Activated CD4-positive, alpha-beta T cell treated with anti-CD3 and anti-CD28 coated beads for 24 hours (primary cell): ENCODE measurements at regions not wholly inside any gene's neighbourhood (a gene's known extent, or its start where the extent isn't known, plus 50 kb on each side); places are given as distances from the start of the nearest gene placed in this dataset.
A peak's percentile ranks its signal among the peaks of the same experiment; 100 is the strongest.

Experiments used
- DNase-seq, 2 donors: peaks; one replicate each; pipeline ENCODE4 v3.0.0-alpha.2; 2020; ENCODE audit warnings: low read depth in 2 of 2

DNA sequence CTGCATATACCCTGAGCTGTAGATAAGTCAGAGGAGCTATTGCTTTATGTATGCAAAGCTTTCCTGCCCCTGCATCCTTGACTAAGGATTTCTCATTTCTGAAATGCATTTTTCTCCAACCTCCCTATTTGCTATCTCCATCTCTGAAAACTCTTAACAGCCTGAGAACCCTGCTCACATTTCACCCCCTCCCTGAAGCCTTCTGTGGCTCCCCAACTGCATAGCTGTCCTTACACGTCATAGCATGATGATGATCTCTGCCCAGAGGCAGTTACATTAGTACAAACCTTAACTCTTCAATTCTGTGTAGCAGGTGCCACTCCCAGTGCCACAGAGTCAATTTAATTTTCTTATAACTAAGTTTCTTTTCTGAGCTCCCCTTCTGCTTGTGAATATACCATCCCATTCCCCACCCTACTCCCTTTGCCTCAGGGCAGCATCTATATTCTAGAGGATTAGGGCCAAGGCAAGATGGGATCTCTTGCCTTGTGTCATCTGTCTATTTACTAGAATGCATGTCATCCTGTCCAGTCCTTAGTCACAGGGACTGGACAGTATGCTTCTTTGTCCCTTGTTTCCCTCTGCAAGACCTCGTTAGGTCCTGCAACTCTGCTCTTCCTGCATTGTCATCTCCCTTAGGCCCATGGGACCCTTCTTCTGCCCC, 149.7 kb upstream of the SPRY4 start:
- DNase-seq: no peak

GRCh38 chr5:142473038-142473437, 148.2 kb upstream of the SPRY4 start:
- DNase-seq: no peak

- DNase-seq: peak; percentile 14 to 23
Measured at GRCh38 chr5:142472306-142472951, 147.6 kb upstream of the SPRY4 start.

- DNase-seq: no peak
Measured at GRCh38 chr5:142466195-142466971, 141.6 kb upstream of the SPRY4 start.

DNA sequence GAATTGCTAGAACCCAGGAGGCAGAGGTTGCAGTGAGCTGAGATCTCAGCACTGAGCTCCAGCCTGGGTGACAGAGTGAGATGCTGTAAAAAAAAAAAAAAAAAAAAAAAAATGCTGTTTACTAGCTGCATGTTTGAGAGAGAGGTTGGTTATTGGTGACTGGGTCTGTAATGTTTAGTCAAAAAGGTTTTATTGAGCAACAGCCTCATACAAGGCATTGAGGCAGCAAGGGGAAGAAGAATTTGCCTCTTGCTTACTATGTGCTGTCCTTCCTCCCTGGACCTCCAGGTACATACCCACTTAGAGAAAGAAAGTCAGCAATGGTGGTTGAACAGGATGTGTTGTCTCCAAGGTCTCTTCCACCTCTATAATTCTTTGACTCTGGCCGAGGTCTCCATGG, 140.7 kb upstream of the SPRY4 start:
- no peak for DNase-seq

GRCh38 chr5:142463904-142464303, 139.1 kb upstream of the SPRY4 start:
- no peak for DNase-seq

GRCh38 chr5:142461028-142461590, 136.3 kb upstream of the SPRY4 start:
- no peak for DNase-seq

DNA sequence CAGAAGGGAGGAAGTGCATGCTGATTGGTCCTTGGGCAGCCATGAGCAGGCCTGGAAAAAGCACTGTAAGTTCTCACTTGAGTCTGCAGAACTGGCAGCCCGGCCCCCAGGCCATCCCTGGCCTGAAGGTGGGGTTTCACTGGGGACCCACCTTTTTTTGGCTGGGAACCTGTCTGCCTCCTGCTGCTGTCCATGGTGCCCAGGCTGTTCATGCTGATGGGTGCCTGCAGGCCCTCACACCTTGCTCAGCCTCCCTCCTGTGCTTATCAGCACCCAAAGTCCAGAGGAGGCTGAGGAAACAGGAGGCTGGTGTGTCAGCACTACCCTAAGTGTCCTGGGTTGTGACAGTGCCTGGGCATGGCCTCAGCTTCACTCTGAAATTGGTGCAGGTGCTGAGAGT, 134.4 kb upstream of the SPRY4 start:
- DNase-seq: no peak

- DNase-seq: no peak
Measured at GRCh38 chr5:142455856-142456255, 131.0 kb upstream of the SPRY4 start.

GRCh38 chr5:142453932-142454331, 129.1 kb upstream of the SPRY4 start:
- no peak for DNase-seq

DNA sequence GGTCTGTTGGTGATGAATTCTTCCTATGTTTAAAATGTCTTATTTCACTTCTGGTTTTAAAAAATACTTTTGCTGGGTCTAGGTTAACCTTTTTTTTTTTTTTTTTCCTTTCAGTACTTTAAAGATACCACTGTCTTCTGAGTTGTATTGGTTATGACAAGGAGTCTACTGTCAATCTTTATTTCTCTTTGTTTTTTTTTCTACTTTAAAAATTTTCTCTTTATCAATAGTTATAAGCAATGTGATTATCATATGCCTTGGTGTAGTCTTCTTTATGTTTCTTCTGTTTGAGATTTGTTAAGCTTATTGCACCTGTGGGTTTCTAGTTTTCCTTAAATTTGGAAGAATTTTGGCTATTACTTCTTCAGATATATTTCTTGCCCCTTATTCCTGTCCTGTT, 125.6 kb upstream of the SPRY4 start:
- DNase-seq: no peak

GRCh38 chr5:142447887-142448286, 123.1 kb upstream of the SPRY4 start:
- no peak for DNase-seq

DNA sequence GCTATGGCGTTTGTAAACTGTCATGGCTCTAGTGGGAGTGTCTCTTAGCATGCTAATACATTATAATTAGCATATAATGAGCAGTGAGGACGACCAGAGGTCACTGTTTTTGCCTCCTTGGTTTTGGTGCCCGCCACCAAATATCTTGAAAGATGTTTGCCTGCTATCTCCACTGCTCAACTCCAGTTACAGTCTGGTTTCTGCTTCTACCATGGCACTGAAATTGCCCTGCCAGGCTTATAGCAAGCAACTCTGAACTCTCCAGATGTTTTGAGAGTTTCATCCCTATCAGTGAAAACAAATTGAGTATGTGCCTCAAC, 122.1 kb upstream of the SPRY4 start:
- DNase-seq: no peak

- DNase-seq: no peak
Measured at GRCh38 chr5:142446131-142446959, 121.5 kb upstream of the SPRY4 start.

- DNase-seq: no peak
Measured at GRCh38 chr5:142445266-142445665, 120.4 kb upstream of the SPRY4 start.

- DNase-seq: no peak
Measured at GRCh38 chr5:142441616-142442015, 116.8 kb upstream of the SPRY4 start.

- no peak for DNase-seq
Measured at GRCh38 chr5:142439207-142439860, 114.5 kb upstream of the SPRY4 start.

GRCh38 chr5:142438573-142438972, 113.8 kb upstream of the SPRY4 start:
- DNase-seq: no peak

DNA sequence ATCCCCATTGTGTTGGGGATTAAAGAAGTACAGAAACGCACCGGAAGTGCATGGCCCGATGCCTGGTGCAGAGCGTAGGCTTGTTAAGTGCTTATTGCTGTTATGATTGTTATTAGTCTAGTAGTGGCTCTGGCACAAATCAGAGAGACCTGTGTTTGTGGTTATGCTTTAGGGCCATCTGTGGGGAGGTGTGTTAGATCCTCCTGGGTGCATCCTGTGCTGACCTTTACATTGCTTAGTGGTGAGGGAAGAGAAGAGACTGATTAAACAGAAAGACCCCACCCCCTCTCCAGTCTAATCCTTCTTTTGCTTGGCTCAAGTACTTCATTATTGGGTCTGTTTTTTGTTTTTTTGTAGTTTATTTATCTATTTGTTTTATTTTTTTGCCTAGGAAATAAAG, 112.7 kb upstream of the SPRY4 start:
- DNase-seq: no peak

- no peak for DNase-seq
Measured at GRCh38 chr5:142435410-142436115, 110.7 kb upstream of the SPRY4 start.

- no peak for DNase-seq
Measured at GRCh38 chr5:142434322-142434612, 109.4 kb upstream of the SPRY4 start.
